GM21390 (cell line): ENCODE measurements at regions not wholly inside any gene's neighbourhood (a gene's known extent, or its start where the extent isn't known, plus 50 kb on each side); places are given as distances from the start of the nearest gene placed in this dataset.

ENCODE experiments used
- ATAC-seq: cut with Tn5 transposase; IDR thresholded peaks from one replicate; pipeline ENCODE4 v1.9.1; 2021; ENCODE audit not compliant: unreplicated experiment

- no peak for ATAC-seq
These were observed 597.2 kb downstream of the DIAPH3 start for GRCh38 chr13:59566561-59566960.

GRCh38 chr13:59568306-59568705 lies 595.4 kb downstream of the DIAPH3 start:
- no peak for ATAC-seq

- ATAC-seq = no peak
These were observed 593.5 kb downstream of the DIAPH3 start for GRCh38 chr13:59570204-59570603.

- ATAC-seq = no peak
These were observed 579.6 kb downstream of the DIAPH3 start for GRCh38 chr13:59584101-59584500.

- ATAC-seq = no peak
These were observed 578.7 kb downstream of the DIAPH3 start for GRCh38 chr13:59584761-59585670.

- no peak for ATAC-seq
These were observed 576.7 kb downstream of the DIAPH3 start for GRCh38 chr13:59587030-59587429.

- ATAC-seq = no peak
These were observed 575.6 kb downstream of the DIAPH3 start for GRCh38 chr13:59587971-59588716.

GRCh38 chr13:59588717-59589067 lies 575.0 kb downstream of the DIAPH3 start:
- ATAC-seq = no peak

GRCh38 chr13:59601993-59602392 lies 561.7 kb downstream of the DIAPH3 start:
- ATAC-seq = no peak

- no peak for ATAC-seq
These were observed 560.1 kb downstream of the DIAPH3 start for GRCh38 chr13:59603646-59604045.

GRCh38 chr13:59607172-59607571 lies 556.6 kb downstream of the DIAPH3 start:
- ATAC-seq = no peak

GRCh38 chr13:59607780-59608233 lies 555.9 kb downstream of the DIAPH3 start:
- ATAC-seq = no peak

- no peak for ATAC-seq
These were observed 554.3 kb downstream of the DIAPH3 start for GRCh38 chr13:59609421-59609820.
